ENCODE measurements at regions not wholly inside any gene's neighbourhood (a gene's known extent, or its start where the extent isn't known, plus 50 kb on each side); places are given as distances from the start of the nearest gene placed in this dataset.

- DNase-seq, result no peak
Observed at GRCh38 chr9:134487066-134487710, 154.4 kb upstream of the COL5A1 start.

GRCh38 chr9:134488331-134489280 is 153.0 kb upstream of the COL5A1 start:
- no peak for DNase-seq

GRCh38 chr9:134489621-134490408 is 151.8 kb upstream of the COL5A1 start:
- DNase-seq, result no peak

GRCh38 chr9:134490446-134490845 is 151.2 kb upstream of the COL5A1 start:
- no peak for DNase-seq

GRCh38 chr9:134491196-134491835 is 150.3 kb upstream of the COL5A1 start:
- no peak for DNase-seq

GRCh38 chr9:134491856-134492255 is 149.7 kb upstream of the COL5A1 start:
- no peak for DNase-seq

GRCh38 chr9:134492281-134492691 is 149.3 kb upstream of the COL5A1 start:
- DNase-seq, result no peak

GRCh38 chr9:134492721-134493460 is 148.7 kb upstream of the COL5A1 start:
- DNase-seq, result no peak

GRCh38 chr9:134493461-134494272 is 147.9 kb upstream of the COL5A1 start:
- no peak for DNase-seq

GRCh38 chr9:134494273-134494815 is 147.3 kb upstream of the COL5A1 start:
- DNase-seq, result no peak

- DNase-seq, result no peak
Observed at GRCh38 chr9:134494905-134495304, 146.7 kb upstream of the COL5A1 start.

- no peak for DNase-seq
Observed at GRCh38 chr9:134495881-134496412, 145.7 kb upstream of the COL5A1 start.

- DNase-seq, result no peak
Observed at GRCh38 chr9:134496413-134497282, 145.0 kb upstream of the COL5A1 start.

- DNase-seq, result no peak
Observed at GRCh38 chr9:134497283-134497860, 144.2 kb upstream of the COL5A1 start.

GRCh38 chr9:134498814-134499166 is 142.8 kb upstream of the COL5A1 start:
- DNase-seq, result no peak

GRCh38 chr9:134500931-134501760 is 140.5 kb upstream of the COL5A1 start:
- DNase-seq, result no peak

- DNase-seq, result no peak
Observed at GRCh38 chr9:134501761-134502265, 139.8 kb upstream of the COL5A1 start.

- DNase-seq, result no peak
Observed at GRCh38 chr9:134502266-134502791, 139.3 kb upstream of the COL5A1 start.
